Right renal pelvis (tissue), 4 donors: ENCODE measurements at regions not wholly inside any gene's neighbourhood (a gene's known extent, or its start where the extent isn't known, plus 50 kb on each side); places are given as distances from the start of the nearest gene placed in this dataset.

Source experiments
- DNase-seq, 4 donors: peaks; one replicate each; pipeline ENCODE4 v3.0.0-alpha.2; 2013; ENCODE audit warnings: low read depth in 4 of 4, low spot score in 3 of 4, missing footprints in 1 of 4

DNA sequence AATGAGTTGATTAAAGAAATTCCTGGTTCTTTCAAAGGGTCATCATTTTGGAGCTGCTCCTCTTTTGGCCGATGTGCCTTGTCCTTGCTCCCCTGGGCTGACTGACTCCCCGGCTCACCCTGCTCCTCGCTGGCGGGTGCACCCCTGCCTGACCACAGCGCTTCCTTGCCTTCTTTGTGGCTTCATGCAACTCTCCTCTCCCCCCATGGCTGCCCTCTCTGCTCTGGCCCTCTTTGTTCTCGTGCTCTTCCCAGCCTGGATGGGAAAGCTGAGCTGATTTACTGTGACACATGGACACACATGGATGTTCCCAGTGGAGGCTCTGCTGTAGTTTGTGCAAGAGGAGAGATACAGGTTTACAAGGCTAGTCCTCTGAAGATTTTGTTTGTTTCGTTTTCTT is 234.6 kb downstream of the HAUS1 start:
- no peak for DNase-seq

DNA sequence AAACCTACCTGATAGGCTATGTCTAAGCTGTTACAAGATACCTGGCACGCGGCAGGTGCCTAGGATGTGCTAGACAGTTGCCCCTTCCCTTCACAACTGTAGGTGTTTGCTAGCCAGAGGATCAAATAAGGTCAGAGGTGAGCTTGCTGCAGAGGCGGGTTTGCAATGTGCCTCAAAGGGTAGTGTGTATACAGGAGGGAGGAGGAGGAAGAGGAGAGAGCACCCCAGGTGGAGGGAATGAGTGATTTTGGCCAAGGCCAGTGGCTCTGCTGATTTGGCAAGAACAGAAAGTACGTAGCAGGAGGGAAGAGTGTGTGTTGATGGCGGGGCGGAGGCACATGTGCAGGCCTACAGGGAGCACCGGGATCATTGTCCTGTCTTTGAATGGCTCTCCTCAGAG is 236.5 kb downstream of the HAUS1 start:
- DNase-seq: no peak

DNA sequence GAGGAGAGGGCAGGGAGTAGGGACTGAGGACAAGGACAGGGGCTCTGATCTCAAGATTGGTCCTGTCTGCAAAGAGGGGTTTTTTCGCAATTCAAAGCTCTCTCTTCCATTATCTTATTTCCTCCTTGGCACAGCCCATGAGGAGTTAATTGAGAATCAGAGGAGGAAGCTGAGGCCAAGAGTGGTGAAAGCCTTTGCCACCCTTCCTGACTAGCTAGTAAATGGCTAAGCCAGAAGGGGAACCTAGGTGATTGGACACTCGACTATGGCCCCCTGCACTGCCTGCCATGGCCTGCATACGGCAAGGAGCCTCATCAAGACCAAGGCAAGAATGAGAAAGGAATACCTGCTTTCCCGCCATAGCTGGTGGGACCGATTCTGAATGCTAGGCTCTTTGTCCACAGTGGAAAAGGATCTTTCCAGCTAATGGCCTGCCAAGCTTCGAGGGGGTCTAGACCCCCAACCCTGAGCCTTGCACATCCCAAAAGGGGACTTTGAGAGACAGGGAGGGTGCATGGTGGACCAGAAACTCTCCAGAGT is 237.9 kb downstream of the HAUS1 start:
- no peak for DNase-seq

DNA sequence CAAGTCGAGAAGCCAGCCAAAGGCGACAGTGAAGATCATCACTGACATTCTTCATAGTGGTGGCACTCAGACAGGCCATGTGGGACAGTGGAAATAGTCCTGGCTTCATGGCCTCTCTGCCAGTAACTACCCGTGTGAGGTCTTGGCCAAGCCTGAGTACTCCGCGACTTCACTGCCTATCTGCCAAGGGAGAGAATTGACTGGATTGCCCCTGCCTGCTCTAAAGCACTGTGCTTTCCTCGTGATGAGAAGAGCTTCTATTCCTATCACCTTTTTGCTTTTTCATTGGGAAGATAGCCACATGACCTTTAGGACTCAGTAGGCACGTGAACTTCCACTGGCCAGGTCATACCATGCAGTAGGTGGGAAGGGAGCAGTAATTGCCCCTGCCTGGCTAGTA is 239.3 kb downstream of the HAUS1 start:
- DNase-seq: no peak

DNA sequence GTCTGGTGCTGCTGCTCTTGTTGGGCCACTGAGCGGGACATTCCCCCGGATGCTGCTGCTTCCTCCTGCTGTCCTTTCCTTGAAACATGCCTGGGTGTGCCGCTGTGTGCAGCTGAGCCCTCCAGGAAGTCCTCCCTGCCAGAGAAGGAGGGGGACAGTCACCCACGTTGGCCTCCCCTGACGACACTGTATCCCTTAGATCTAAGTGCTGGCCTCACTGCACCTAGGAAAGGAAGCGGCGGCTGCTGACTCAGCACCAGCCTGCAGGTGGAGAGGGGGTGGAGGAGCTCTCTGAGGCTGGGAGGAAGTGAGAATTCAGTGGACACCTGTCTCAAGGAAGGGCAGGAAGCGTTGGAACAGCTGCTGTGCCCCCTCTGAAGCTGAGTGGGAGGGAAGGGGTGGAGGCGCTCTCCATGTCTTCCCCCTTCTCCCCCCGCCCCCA is 239.8 kb downstream of the HAUS1 start:
- no peak for DNase-seq

DNA sequence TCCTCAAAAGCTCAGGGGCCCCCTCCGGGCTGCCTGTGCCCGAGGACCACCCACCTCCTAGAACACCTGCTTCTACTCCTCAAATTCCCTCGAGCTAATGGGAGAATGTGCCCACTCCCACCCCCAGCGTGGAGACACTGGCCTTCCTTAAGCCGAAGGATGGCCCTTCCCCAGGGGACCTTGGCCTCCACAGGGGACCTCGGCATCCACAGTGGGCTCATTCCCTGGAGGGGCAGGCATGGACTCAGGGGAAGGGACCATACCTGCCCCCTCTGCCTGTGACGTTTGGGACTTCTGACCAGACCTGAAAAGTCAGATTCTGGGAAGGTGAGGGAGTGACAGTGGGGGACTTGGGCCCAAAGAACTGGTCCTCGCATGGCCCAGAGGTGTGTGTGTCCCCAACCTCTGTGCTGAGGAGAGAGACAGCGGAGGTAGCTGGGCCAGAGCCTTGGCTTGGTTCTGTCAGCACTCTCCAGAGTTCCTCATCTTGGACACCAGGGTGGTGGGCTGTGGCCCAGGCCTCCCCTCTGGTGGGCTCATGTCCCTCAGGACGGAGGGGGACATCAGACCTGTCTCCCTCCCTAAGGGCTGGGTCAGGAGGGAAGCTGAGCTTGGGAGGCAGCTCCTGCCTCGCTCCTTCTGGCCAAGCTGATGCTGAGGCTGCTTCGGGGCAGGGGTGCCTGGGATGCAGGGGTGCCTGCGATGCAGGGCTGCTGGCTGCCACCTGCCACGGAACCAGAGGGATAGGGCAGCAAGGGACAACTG is 240.4 kb downstream of the HAUS1 start:
- no peak for DNase-seq

DNA sequence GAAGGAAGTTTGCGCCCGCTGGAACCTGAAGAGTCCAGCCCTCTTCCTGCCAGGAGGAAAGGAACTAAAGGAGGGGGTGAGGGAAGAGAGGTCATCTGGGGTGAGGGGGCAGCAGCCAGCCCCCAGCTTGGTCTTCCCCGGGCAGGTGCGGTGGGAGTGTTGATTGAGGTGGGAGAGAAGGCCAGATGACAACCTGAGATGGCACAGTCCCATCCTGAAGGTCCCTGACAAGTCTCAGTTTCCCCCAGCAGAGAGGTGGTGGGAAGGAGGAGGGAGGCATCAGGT is 240.9 kb downstream of the HAUS1 start:
- no peak for DNase-seq

DNA sequence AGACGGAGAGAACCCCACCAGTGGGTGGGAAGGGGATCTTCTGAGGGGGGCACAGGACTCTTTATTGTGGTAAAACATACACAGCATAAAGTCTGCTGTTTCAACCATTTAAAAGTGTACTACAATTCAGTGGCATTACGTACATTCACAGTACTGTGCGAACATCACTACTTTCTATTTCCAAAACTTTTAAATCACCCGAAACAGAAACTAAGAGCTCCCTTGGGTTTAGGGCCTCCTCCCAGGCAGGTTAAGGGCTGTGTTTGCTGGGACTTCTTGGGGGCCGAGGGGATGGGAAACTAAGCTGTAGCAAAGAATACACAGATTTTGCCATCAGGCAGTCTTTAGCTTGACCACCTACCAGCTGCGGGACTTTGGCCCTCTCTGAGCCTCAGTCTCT is 242.0 kb downstream of the HAUS1 start:
- no peak for DNase-seq

DNA sequence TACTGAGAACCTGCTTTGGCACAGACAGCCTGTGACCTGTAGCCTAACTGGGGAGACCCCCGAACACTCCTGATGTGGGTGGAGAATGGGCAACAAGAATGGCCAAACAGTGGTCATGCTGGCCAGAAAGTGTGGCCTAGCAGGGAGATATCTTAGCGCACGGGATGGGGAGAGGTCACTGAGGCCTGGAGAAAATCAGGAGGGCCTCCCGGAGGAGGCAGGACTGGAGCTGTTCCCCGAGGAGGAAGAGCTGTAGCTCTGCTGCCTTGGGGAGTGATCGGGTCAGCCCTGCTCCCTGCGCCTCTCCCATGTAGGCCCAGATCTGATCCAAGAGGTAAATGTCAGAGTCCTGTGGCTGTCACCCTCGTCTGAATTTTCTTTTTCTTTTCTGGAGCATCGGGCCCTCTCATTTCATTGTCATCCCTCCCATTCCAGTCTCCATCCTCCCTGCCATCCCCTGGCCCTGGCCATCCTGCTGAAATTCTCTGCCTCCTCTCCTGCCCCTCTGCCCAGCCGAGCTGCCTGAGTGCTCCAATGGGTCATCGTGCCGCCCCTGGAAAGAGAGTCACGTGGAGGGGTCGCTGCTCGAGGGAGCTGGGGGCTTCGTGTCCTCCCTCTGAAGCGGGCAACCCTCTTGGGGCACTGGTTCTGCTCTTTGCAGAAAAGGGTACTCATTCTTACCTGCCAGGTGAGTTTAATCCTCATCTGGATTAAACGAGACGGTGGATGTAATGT is 242.9 kb downstream of the HAUS1 start:
- DNase-seq: no peak

DNA sequence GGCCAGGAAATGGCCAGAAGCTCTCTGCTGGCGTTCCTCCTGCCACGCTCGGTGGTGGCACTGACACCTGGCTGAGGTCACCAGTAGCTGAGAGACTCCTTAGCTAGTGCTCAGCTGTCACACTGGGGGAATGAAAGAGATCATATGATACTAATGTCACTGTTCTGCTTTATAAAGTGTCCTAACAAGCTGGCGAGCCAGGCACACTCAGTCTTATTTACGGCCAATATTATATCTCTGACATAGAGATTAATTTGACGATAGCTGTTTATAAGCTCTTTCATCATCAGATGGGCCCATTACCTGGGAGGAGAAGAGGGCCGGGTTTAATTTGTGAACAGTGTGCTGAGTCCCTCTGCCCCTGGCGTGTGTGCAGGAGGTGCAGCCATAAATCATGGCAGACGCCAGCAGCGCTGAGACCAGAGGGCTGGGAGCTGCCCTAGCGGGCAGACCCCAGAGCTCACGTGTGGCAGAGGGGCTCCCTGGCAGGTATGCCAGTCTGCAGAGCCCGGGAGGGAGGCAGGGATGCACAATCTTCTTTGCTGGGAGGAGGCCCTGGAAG is 246.5 kb downstream of the HAUS1 start:
- no peak for DNase-seq

DNA sequence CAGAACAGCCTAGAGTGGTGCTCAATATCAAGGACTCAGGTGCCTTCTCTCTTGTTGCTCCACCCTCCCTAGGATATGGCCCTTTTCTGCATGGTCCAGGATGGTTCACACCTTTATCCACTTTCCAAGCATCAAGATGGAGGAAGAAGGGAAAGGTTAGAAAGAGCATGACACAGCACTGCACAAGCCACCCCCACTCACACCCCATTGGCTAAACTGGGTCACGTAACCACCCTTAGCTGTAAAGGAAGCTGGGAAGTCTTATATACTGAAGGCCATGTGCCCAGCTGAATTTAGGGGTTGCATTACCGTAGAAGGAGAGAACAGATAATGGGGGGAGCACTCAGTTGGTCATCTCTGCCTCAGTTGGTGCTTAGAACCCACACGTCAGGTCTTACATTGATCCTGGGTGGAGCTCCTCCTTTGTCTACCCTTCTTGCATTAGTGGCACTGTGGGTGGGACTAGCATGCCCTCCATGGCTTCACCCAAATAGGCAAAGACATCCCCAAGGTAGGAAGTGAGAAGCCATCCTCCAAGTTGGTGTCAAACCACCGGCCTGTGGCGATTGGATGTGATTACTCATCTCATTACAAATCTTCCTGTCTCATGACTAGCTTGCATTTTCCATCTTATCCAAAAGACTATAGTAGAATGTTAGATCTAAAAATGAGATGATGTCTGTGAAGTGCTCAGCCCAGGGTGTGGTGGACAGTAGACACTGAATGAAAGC is 248.5 kb downstream of the HAUS1 start:
- DNase-seq: no peak

DNA sequence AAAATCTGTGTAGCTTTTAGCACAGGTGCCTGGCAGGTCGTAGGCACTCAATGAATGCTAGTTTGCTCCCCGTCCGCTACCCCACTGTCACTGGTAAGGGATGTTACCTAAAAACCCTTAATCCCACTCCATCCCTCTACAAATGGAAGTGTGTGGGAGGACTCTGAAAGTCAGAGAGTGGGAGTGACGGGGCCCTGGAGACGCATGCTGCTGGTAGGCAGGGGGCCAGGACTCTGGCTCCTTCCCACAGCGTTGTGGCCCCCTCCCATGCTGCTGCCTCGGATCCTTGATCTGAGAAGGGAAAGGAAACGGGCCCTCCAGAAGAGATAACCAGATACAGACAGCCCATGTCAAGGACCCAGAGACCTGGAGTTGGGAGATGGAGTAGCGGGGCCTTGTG is 249.3 kb downstream of the HAUS1 start:
- no peak for DNase-seq

DNA sequence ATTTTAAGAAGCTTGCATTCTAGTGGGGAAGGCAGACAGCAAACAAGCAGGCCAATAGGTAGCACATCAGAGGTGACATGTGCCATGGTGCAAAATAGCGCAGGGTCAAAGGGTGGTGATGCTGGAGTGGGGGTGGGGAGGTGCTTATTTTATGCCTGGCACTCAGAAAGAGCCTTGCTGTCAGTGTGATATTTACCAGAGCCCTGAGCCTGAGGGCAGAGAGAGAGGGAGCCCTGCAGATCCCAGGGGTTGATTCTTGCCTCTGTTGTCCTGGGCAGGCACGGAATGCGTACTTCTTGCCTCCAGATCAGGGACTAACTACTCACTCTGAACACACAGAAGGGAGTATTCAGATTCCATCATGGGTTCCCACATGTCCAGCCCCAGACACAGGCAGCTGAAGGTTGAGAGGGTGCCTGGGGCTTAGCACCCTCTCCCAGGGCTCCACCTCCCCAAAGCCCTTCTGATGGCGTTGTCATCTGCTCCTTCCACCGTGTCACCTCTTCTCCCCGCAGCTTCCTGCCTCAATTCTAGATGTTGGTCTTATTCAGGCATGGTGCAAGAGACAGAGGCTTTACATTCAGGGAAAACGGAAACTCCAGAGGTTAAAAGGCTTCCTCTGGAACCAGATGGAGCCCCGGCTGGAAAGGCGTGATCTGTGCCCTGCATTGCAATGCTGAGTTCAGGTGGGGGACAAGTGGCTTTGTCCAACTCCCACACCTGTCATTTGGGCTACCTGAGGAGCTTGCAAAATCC is 252.3 kb downstream of the HAUS1 start:
- DNase-seq: no peak

DNA sequence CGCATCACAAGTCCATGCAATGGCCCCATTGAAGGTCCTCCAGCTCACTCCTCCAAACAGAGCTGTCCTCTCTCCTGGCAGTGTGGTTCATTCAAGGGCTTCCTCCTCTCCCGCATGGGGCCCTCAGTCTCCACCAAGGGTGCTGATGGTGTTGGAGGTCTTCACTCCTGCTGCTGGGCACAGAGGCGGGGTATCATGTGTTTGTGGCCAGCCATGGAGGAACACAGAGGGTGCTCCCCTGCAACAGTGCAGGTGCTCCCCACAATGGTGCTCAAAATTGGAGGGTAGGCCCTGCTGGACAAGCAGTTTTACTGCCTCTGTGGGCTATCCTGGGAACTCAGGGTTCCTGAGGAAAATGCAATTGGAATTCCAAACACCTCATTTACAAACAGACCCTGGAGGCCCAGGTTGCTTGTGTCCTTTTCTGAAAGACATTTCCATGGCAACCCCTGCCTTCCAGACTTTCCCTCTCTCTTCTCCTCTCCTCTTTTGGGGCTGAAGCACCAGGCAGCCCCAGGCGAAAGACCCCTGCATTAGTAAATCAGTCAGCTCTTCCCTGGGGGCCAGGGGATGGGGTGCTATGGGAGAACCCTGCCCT is 256.0 kb downstream of the HAUS1 start:
- no peak for DNase-seq

DNA sequence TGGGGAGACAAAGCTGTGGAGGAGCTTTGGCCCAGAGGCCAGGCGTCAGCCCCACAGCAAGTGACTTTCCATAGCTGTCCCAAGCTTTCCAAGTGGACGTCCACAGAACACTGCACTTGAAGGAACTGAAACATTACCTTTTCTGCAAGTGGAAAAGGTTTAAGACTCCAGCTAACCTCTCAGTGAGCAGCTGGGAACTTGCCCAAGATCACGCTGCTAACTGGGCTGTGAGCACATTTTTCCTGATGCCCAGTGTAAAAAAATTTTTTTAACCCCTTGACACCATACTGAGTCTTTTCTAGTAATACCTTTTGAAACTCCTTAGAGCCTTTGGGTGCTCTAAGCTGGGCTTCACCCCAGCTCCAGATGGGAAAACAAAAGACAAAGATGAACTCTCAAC is 256.7 kb downstream of the HAUS1 start:
- no peak for DNase-seq

DNA sequence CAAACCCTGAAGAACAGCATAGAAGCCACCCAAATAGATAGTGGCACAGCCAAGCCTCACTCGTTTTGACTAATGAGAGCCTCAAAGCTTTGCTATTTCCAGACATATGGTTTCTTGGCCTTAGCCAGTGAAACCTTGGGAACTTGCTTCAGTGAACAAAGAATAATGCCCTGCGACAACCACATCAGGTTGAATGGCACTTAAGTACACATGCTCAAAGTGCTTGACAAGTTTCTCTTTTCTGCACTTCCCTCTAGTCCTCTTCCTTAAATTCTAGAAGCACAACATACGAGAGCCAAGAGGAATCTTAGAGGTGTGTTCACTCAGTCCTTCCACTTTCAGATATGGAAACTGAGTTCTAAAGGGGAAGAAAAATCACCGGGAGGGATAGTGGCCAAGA is 258.3 kb downstream of the HAUS1 start:
- DNase-seq: no peak

DNA sequence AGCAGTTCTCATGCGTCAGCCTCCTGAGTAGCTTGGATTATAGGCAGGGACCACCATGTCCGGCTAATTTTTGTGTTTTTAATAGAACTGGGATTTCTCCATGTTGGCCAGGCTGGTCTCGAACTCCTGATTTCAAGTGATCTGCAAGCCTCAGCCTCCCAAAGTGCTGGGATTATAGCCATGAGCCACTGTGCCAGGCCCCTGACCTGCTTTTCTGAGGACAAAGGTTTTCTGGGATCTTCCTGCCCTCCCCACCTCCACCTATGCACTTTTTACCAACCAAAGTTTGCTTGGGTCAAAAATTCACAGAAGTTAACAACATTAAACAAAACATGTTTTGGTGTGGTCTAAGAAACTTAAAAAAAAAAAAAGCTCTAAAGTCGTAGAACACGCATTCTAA is 259.9 kb downstream of the HAUS1 start:
- no peak for DNase-seq

DNA sequence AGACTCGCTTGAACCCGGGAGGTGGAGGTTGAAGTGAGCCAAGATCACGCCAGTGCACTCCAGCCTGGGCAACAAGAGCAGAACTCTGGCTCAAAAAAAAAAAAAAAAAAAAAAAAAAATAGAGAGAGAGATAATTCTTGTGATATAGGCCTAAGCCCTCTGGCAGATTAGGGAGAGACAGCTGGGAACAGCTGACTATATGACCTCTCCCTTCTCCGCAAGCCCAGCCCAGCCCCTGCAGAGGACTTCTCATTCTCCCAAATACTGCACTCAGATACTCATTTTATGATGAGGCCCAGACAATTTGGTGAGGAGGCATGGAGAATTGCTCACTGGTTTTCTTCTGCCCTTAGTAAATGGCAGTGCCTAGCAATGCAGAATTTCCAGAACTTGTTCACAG is 262.0 kb downstream of the HAUS1 start:
- DNase-seq: no peak

DNA sequence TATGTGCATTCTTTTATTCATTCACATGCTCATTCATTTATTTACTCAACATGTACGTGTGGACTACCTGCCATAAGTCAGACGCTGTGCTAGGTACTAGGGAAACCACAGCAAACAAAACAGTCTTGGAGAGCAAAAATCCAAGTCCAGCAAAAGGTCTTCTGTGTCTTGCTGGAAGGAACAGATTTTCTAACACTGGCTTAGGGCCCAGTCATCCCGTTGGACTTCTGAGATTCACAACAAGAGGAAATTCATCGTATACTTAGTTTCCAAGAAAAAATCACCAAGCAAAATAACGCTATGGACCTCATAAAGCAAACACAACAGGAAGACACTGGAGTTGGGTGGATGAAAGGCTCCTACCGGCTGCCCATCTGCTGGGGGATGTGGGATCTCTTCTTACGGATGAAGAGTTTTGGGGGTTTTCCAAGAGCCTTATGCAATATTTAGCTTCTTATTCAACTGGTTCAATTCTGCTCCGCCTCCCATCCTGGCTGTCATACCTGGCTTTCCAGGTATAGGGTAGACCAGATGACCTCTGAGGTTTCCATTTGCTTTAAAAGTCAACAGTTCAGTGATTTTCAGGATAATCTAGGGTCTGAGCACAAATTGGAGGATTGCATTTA is 262.7 kb downstream of the HAUS1 start:
- DNase-seq: no peak

DNA sequence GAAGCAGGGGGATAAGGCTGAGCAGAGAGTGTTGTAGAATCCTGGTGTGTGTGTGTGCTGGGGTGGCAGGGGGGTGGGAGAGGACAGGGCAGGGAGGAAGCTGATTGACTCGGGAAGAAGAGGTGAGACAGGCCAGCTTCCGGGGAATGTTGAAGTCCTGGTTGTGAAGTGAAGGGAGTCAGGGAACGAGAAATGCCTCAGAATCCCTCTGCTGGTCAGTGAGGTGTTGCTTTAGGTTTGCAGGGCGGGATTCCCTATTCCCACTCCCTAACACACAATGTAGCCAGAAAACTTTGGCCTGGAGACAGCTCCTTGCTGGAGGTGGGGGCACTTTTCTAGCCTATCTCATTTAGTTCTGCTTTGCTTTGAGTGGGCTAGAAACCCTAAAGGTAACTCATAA is 265.1 kb downstream of the HAUS1 start:
- DNase-seq: no peak
